Aorta (tissue), 5 donors: ENCODE measurements at regions not wholly inside any gene's neighbourhood (a gene's known extent, or its start where the extent isn't known, plus 50 kb on each side); places are given as distances from the start of the nearest gene placed in this dataset.
A peak's percentile ranks its signal among the peaks of the same experiment; 100 is the strongest.

ENCODE experiments used
- ATAC-seq: fragments of 200-7000 bp; cut with Tn5 transposase; one replicate; pipeline ENCODE4 v1.9.1; 2022; ENCODE audit warnings: moderate library complexity; ENCODE audit not compliant: low FRiP score
- DNase-seq, 2 donors: peaks; one replicate each; pipeline ENCODE4 v3.0.0-alpha.2; 2020
- H3K27ac ChIP-seq, 2 donors: one replicate each; pipeline ENCODE4 v1.5.1; 2013; ENCODE audit warnings: low read length in 2 of 2, mild to moderate bottlenecking in 2 of 2, moderate library complexity in 2 of 2, control low read depth in 1 of 2, inconsistent platforms in 1 of 2, low read depth in 1 of 2
- H3K27me3 ChIP-seq, 2 donors: one replicate each; pipeline ENCODE4 v1.6.1; 2013; ENCODE audit warnings: control low read depth in 1 of 2, low read length in 1 of 2, mild to moderate bottlenecking in 1 of 2, moderate library complexity in 1 of 2; ENCODE audit not compliant: insufficient read depth in 2 of 2, control insufficient read depth in 1 of 2
- H3K36me3 ChIP-seq, 2 donors: one replicate each; pipeline ENCODE4 v1.6.1; 2013; ENCODE audit warnings: control low read depth in 1 of 2, low read length in 1 of 2, mild to moderate bottlenecking in 1 of 2; ENCODE audit not compliant: insufficient read depth in 2 of 2, control insufficient read depth in 1 of 2
- H3K4me1 ChIP-seq, 2 donors: one replicate each; pipeline ENCODE4 v1.6.1; 2013; ENCODE audit warnings: low read length in 2 of 2, control low read depth in 1 of 2, mild to moderate bottlenecking in 1 of 2, moderate library complexity in 1 of 2; ENCODE audit not compliant: insufficient read depth in 2 of 2, control insufficient read depth in 1 of 2
- H3K4me3 ChIP-seq, 2 donors: one replicate each; pipeline ENCODE4 v1.5.1; 2013; ENCODE audit warnings: low read length in 2 of 2, control low read depth in 1 of 2, mild to moderate bottlenecking in 1 of 2
- H3K9me3 ChIP-seq: one replicate; pipeline ENCODE4 v1.6.1; 2013; ENCODE audit warnings: mild to moderate bottlenecking, low read length; ENCODE audit not compliant: control insufficient read depth
- WGBS, 2 donors: extraction: QIAGEN DNeasy Blood & Tissue Kit; methylation state at CpG; one replicate each; pipeline ENCODE4 v1.1.7; 2013; 5-methylcytosine and 5-hydroxymethylcytosine counted together
- intact Hi-C, 2 donors: fragments of 100-400 bp; cut with DNase I; formaldehyde crosslinking; loops; one replicate each; pipeline versions ENCODE4 v1.14.2 to v1.15.0; 2022
- donor health status: healthy with polysubstance abuse.
- donor health status: Bipolar disorder and iron deficiency.
- donor health status: DM: no; HTN: no; CAD: no.
- donor health status: DM: no; HTN: no; CAD: no.
- donor health status: DM: yes; HTN: yes; CAD: no.

- ATAC-seq: no peak
- WGBS, 2 donors: 49 to 50% methylated on average over 2 of the region's 2 CpGs
- intact Hi-C loops: loop anchor here (5.0 kb wide), 4 partner anchors 34 to 129 kb away; no protein-coding TSS in a partner anchor
- Histone ChIP-seq H3K9me3 (no peaks in the 10 kb centered on the region), H3K4me1 (peaks cover 14 to 20% of the 10 kb centered on the region in 2 donors), H3K4me3 (no peak overlapping the region), H3K36me3 (no peaks in the 10 kb centered on the region), H3K27ac (peak overlapping the region; percentile 95), H3K27me3 (no peaks in the 10 kb centered on the region)
- no peak for DNase-seq
Observed at GRCh38 chr10:94093286-94093905, 99.7 kb downstream of the PLCE1 start.

DNA sequence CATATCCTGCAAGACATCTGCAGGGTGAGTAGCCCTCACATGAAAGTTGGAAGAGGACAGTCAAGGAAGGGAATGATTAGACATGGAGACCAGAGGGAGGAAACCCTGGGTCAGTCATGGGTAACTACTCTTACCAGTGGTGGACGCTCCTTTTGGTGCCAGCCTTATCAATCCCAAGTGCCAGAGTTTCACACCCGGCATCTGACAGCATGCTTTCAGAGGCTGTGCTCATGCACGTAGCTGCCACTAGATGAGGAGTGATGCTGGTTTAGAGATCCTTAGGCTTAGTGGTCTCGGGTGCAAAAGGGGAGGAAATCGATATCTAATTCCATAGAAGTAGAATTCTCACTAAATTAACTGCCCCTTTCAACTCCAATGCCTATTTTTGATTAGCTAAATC is 100.8 kb downstream of the PLCE1 start:
- Histone ChIP-seq H3K27me3 (no peaks in the 10 kb centered on the region), H3K4me3 (no peak overlapping the region), H3K27ac (peak overlapping the region; percentile 96 to 97), H3K4me1 (peaks cover 19% of the 10 kb centered on the region in 2 donors), H3K36me3 (no peaks in the 10 kb centered on the region), H3K9me3 (no peaks in the 10 kb centered on the region)
- no peak for DNase-seq
- 37 to 44% methylated on average over 5 of the region's 5 CpGs for WGBS, 2 donors
- intact Hi-C loops: loop anchor here (5.0 kb wide), 4 partner anchors 33 to 128 kb away; no protein-coding TSS in a partner anchor
- no peak for ATAC-seq

- peaks cover 15 to 19% of the 10 kb centered on the region in 2 donors for H3K4me1 ChIP-seq
- H3K36me3 ChIP-seq: no peaks in the 10 kb centered on the region
- no peaks in the 10 kb centered on the region for H3K27me3 ChIP-seq
- no peak overlapping the region for H3K4me3 ChIP-seq
- no peaks in the 10 kb centered on the region for H3K9me3 ChIP-seq
- DNase-seq (no peak), ATAC-seq (no peak)
- 49% methylated on average over 2 of the region's 2 CpGs for WGBS, 2 donors
- peak overlapping the region in 1 of 2 donors; percentile 86 for H3K27ac ChIP-seq
- intact Hi-C loops: loop anchor here in 1 of 2 donors (5.0 kb wide), 1 partner anchor 50 kb away; no protein-coding TSS in a partner anchor
Observed at GRCh38 chr10:94097656-94098055, 103.9 kb downstream of the PLCE1 start.

DNA sequence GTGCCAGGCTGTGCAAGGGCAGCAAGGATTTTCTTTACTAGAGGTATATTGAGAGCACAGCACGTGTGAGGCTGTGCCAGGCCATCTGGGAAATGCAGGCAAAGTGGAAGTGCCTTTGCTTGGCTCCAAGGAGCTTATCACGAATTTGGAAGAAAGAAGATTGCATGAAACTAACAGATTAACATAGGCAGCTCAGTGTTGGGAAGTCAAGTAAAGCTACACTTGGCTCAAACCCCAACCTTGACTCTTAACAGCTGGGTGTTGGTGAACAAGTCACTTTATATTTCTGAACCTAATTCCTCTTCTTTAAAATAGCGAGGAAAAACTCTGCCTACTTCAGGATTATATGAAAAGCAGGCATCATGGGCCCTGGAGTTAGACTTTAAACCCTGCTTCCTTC is 105.2 kb downstream of the PLCE1 start:
- 16 to 21% methylated on average over 3 of the region's 3 CpGs for WGBS, 2 donors
- intact Hi-C loops: loop anchor here in 1 of 2 donors (5.0 kb wide), 1 partner anchor 48 kb away; no protein-coding TSS in a partner anchor
- DNase-seq (no peak), ATAC-seq (no peak)
- H3K4me3 ChIP-seq: no peak overlapping the region
- H3K27me3 ChIP-seq: no peaks in the 10 kb centered on the region
- H3K27ac ChIP-seq: peak overlapping the region in 1 of 2 donors; percentile 26
- peaks cover 18 to 19% of the 10 kb centered on the region in 2 donors for H3K4me1 ChIP-seq
- H3K36me3 ChIP-seq: no peaks in the 10 kb centered on the region
- H3K9me3 ChIP-seq: no peaks in the 10 kb centered on the region

DNA sequence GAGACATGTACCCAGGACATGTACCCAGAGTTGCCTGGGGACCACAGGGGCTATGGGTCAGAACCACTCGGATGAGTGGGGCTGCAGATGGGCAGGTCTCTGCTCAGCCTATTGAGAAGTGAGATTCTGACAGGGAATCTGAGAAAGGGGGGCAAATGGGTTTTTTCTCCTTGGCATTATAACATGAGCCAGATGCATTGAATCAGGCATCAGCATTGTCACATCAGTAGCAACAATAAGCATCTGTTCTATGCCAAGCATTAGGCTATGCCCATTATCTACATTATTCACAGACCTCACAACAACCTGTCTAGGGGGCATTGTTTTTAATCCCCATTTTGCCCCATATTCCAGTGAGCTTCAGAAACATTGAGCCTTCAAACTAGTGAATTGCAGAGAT is 108.2 kb downstream of the PLCE1 start:
- no peak for ATAC-seq
- no peak overlapping the region for H3K27ac ChIP-seq

GRCh38 chr10:94102436-94102835 is 108.7 kb downstream of the PLCE1 start:
- peak in 1 of 2 donors; percentile 59 for DNase-seq
- no peaks in the 10 kb centered on the region for H3K9me3 ChIP-seq
- H3K4me3 ChIP-seq: no peak overlapping the region
- intact Hi-C loops: no loop called here
- no peaks in the 10 kb centered on the region for H3K36me3 ChIP-seq
- no peaks in the 10 kb centered on the region for H3K27me3 ChIP-seq
- H3K27ac ChIP-seq: peak overlapping the region in 1 of 2 donors; percentile 10
- peaks cover 7 to 8% of the 10 kb centered on the region in 2 donors for H3K4me1 ChIP-seq
- no peak for ATAC-seq
- WGBS, 2 donors: 74 to 80% methylated on average over 5 of the region's 5 CpGs

More for the DNA sequence above, 108.2 kb downstream of the PLCE1 start:
- Histone ChIP-seq H3K4me1 (peaks cover 8 to 10% of the 10 kb centered on the region in 2 donors), H3K27me3 (no peaks in the 10 kb centered on the region), H3K9me3 (no peaks in the 10 kb centered on the region), H3K4me3 (no peak overlapping the region), H3K36me3 (no peaks in the 10 kb centered on the region)
- intact Hi-C loops: no loop called here
- 85 to 90% methylated on average over 1 of the region's 1 CpG for WGBS, 2 donors
- DNase-seq: no peak

DNA sequence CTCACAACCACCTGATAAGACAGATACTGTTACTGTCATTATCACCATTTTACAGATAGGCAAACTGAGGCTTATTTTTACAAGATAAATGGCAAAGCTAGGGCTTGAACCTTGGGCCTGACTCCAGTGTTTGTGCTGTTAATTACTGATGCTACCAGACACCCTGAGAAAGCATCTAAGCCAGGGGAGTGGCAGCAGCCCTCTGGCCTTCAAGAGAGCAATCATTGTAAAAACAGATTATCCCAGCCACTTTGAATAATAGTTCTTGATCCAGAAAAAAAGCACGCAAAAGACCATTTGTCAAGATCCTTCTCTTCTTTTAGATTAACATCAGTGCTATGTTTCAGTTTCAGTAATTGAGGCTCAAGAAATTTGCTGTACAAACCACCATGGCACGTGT is 109.5 kb downstream of the PLCE1 start:
- no peaks in the 10 kb centered on the region for H3K9me3 ChIP-seq
- intact Hi-C loops: no loop called here
- DNase-seq: no peak

GRCh38 chr10:94103801-94104221 is 110.1 kb downstream of the PLCE1 start:
- 34 to 40% methylated on average over 4 of the region's 4 CpGs for WGBS, 2 donors
- ATAC-seq (no peak), DNase-seq (no peak)
- Histone ChIP-seq H3K4me1 (peaks cover 3 to 6% of the 10 kb centered on the region in 2 donors), H3K27ac (no peak overlapping the region), H3K9me3 (no peaks in the 10 kb centered on the region), H3K36me3 (no peaks in the 10 kb centered on the region), H3K27me3 (no peaks in the 10 kb centered on the region), H3K4me3 (no peak overlapping the region)
- intact Hi-C loops: no loop called here

More for the DNA sequence above, 109.5 kb downstream of the PLCE1 start:
- 52 to 56% methylated on average over 2 of the region's 2 CpGs for WGBS, 2 donors
- Histone ChIP-seq H3K4me3 (no peak overlapping the region), H3K36me3 (no peaks in the 10 kb centered on the region), H3K27me3 (no peaks in the 10 kb centered on the region), H3K27ac (no peak overlapping the region), H3K4me1 (peaks cover 5 to 6% of the 10 kb centered on the region in 2 donors)
- no peak for ATAC-seq
